Naive thymus-derived CD4-positive, alpha-beta T cell (primary cell): ENCODE measurements at regions not wholly inside any gene's neighbourhood (a gene's known extent, or its start where the extent isn't known, plus 50 kb on each side); places are given as distances from the start of the nearest gene placed in this dataset.

ENCODE experiments used
- ATAC-seq: fragments of 150-1000 bp; cut with Tn5 transposase; 2 replicates; pipeline ENCODE4 v1.10.0; 2021; ENCODE audit warnings: mild to moderate bottlenecking, moderate library complexity
- CTCF ChIA-PET: fragments of 350-600 bp; sonication (Branson Sonifier 250); formaldehyde crosslinking; loops from one replicate; lab custom pipeline; 2021; ENCODE audit warnings: antibody characterized with exemption; lab: Charles Lee
- POLR2A ChIA-PET: fragments of 350-600 bp; sonication (Branson Sonifier 250); formaldehyde crosslinking; loops from one replicate; lab custom pipeline; 2021; ENCODE audit warnings: antibody characterized with exemption, inconsistent platforms; lab: Charles Lee
- DNase-seq, 9 donors: peaks; one replicate each; pipeline versions ENCODE4 v3.0.0 to v3.0.0-alpha.2; 2020 to 2022; ENCODE audit warnings: mixed read lengths in 1 of 9
- H3K27ac ChIP-seq: one replicate; pipeline ENCODE4 v1.7.0; 2013; ENCODE audit warnings: mild to moderate bottlenecking, low read depth, low read length, moderate library complexity
- H3K27me3 ChIP-seq, 2 donors: one replicate each; pipeline ENCODE4 v1.7.0; 2013; ENCODE audit warnings: low read length in 2 of 2, mild to moderate bottlenecking in 2 of 2, moderate library complexity in 2 of 2; ENCODE audit not compliant: control insufficient read depth in 2 of 2, insufficient read depth in 2 of 2
- H3K36me3 ChIP-seq, 3 experiments: 1 replicate in 2 of 3; 2 replicates in 1 of 3; pipeline ENCODE4 v1.7.0; 2013; ENCODE audit warnings: low read length in 3 of 3, mild to moderate bottlenecking in 3 of 3, moderate library complexity in 1 of 3; ENCODE audit not compliant: insufficient read depth in 3 of 3, control insufficient read depth in 2 of 3
- H3K4me1 ChIP-seq, 2 donors: one replicate each; pipeline ENCODE4 v1.7.0; 2013; ENCODE audit warnings: low read length in 2 of 2, mild to moderate bottlenecking in 2 of 2, moderate library complexity in 1 of 2; ENCODE audit not compliant: control insufficient read depth in 2 of 2, insufficient read depth in 2 of 2
- H3K4me3 ChIP-seq: 2 replicates; pipeline ENCODE4 v1.7.0; 2013; ENCODE audit warnings: mild to moderate bottlenecking, low read length
- H3K9me3 ChIP-seq, 3 experiments: 1 replicate in 2 of 3; 2 replicates in 1 of 3; pipeline ENCODE4 v1.7.0; 2013; ENCODE audit warnings: low read length in 3 of 3; ENCODE audit not compliant: control insufficient read depth in 2 of 3
- H3K27ac Mint-ChIP-seq, 9 donors: one replicate each; pipeline ENCODE4 v1.8.0; 2020 to 2022; ENCODE audit warnings: mixed read lengths in 9 of 9, mild to moderate bottlenecking in 8 of 9, moderate library complexity in 5 of 9, inconsistent platforms in 2 of 9
- H3K27me3 Mint-ChIP-seq, 5 donors: one replicate each; pipeline ENCODE4 v1.8.0; 2021 to 2022; ENCODE audit warnings: mixed read lengths in 5 of 5, mild to moderate bottlenecking in 1 of 5
- H3K36me3 Mint-ChIP-seq, 5 donors: one replicate each; pipeline ENCODE4 v1.8.0; 2020 to 2022; ENCODE audit warnings: mixed read lengths in 5 of 5, mild to moderate bottlenecking in 3 of 5, inconsistent platforms in 1 of 5
- H3K4me1 Mint-ChIP-seq, 7 donors: one replicate each; pipeline ENCODE4 v1.8.0; 2020 to 2022; ENCODE audit warnings: mixed read lengths in 7 of 7, mild to moderate bottlenecking in 3 of 7, inconsistent platforms in 1 of 7
- H3K4me3 Mint-ChIP-seq, 10 donors: one replicate each; pipeline ENCODE4 v1.8.0; 2020 to 2022; ENCODE audit warnings: mild to moderate bottlenecking in 10 of 10, mixed read lengths in 10 of 10, moderate library complexity in 6 of 10, inconsistent platforms in 2 of 10
- H3K9me3 Mint-ChIP-seq, 11 donors: one replicate each; pipeline ENCODE4 v1.8.0; 2020 to 2022; ENCODE audit warnings: mixed read lengths in 11 of 11, mild to moderate bottlenecking in 4 of 11, inconsistent platforms in 1 of 11, moderate library complexity in 1 of 11
- intact Hi-C, 2 donors: fragments of 100-400 bp; cut with micrococcal nuclease; formaldehyde crosslinking; loops; one replicate each; pipeline ENCODE4 v1.15.1; 2023

- ATAC-seq: no peak
- Mint-ChIP-seq H3K4me3 (no peak overlapping the region), H3K27ac (no peak overlapping the region), H3K27me3 (no peaks in the 10 kb centered on the region), H3K4me1 (no peaks in the 10 kb centered on the region), H3K9me3 (peaks cover 0 to 21% (median 0%) of the 10 kb centered on the region in 11 donors), H3K36me3 (no peaks in the 10 kb centered on the region)
- Histone ChIP-seq H3K27ac (no peak overlapping the region), H3K9me3 (no peaks in the 10 kb centered on the region), H3K27me3 (no peaks in the 10 kb centered on the region), H3K4me3 (no peak overlapping the region), H3K4me1 (no peaks in the 10 kb centered on the region), H3K36me3 (no peaks in the 10 kb centered on the region)
- POLR2A ChIA-PET: no interaction called here
- DNase-seq: no peak
- intact Hi-C loops: no loop called here
- CTCF ChIA-PET: no interaction called here
Observed at GRCh38 chr4:27668001-27668400, 807.4 kb downstream of the STIM2 start.

GRCh38 chr4:27678027-27678426 is 817.4 kb downstream of the STIM2 start:
- no peaks in the 10 kb centered on the region for H3K27me3 Mint-ChIP-seq
- CTCF ChIA-PET: no interaction called here

GRCh38 chr4:27684610-27685011 is 824.0 kb downstream of the STIM2 start:
- intact Hi-C loops: no loop called here
- CTCF ChIA-PET: no interaction called here
- Histone ChIP-seq H3K4me1 (no peaks in the 10 kb centered on the region), H3K27ac (no peak overlapping the region), H3K36me3 (no peaks in the 10 kb centered on the region), H3K27me3 (no peaks in the 10 kb centered on the region), H3K9me3 (no peaks in the 10 kb centered on the region), H3K4me3 (no peak overlapping the region)
- H3K27me3 Mint-ChIP-seq: no peaks in the 10 kb centered on the region
- H3K9me3 Mint-ChIP-seq: peaks cover 0 to 6% (median 3%) of the 10 kb centered on the region in 11 donors
- no peak overlapping the region for H3K27ac Mint-ChIP-seq
- POLR2A ChIA-PET: no interaction called here
- no peak for ATAC-seq
- no peaks in the 10 kb centered on the region for H3K36me3 Mint-ChIP-seq
- DNase-seq: no peak
- H3K4me1 Mint-ChIP-seq: no peaks in the 10 kb centered on the region
- no peak overlapping the region for H3K4me3 Mint-ChIP-seq

More at GRCh38 chr4:27678027-27678426, 817.4 kb downstream of the STIM2 start:
- Mint-ChIP-seq H3K4me1 (no peaks in the 10 kb centered on the region), H3K36me3 (no peaks in the 10 kb centered on the region), H3K4me3 (no peak overlapping the region), H3K9me3 (peaks cover 0 to 7% (median 0%) of the 10 kb centered on the region in 11 donors), H3K27ac (no peak overlapping the region)
- H3K4me1 ChIP-seq: no peaks in the 10 kb centered on the region
- intact Hi-C loops: no loop called here
- POLR2A ChIA-PET: no interaction called here
- DNase-seq (no peak), ATAC-seq (no peak)
- no peaks in the 10 kb centered on the region for H3K9me3 ChIP-seq
- H3K4me3 ChIP-seq: no peak overlapping the region
- no peak overlapping the region for H3K27ac ChIP-seq
- no peaks in the 10 kb centered on the region for H3K36me3 ChIP-seq
- no peaks in the 10 kb centered on the region for H3K27me3 ChIP-seq

- Mint-ChIP-seq H3K36me3 (no peaks in the 10 kb centered on the region), H3K4me1 (no peaks in the 10 kb centered on the region), H3K4me3 (no peak overlapping the region), H3K27me3 (no peaks in the 10 kb centered on the region), H3K27ac (no peak overlapping the region), H3K9me3 (peaks cover 0 to 7% (median 3%) of the 10 kb centered on the region in 11 donors)
- H3K27ac ChIP-seq: no peak overlapping the region
- H3K4me3 ChIP-seq: no peak overlapping the region
- H3K36me3 ChIP-seq: no peaks in the 10 kb centered on the region
- H3K4me1 ChIP-seq: no peaks in the 10 kb centered on the region
- ATAC-seq: no peak
- ChIA-PET CTCF (no interaction called here), POLR2A (no interaction called here)
- no peaks in the 10 kb centered on the region for H3K27me3 ChIP-seq
- DNase-seq: no peak
- intact Hi-C loops: no loop called here
- H3K9me3 ChIP-seq: no peaks in the 10 kb centered on the region
Observed at GRCh38 chr4:27685091-27685490, 824.5 kb downstream of the STIM2 start.

- no peak overlapping the region for H3K4me3 ChIP-seq
- H3K36me3 ChIP-seq: no peaks in the 10 kb centered on the region
- Mint-ChIP-seq H3K27me3 (no peaks in the 10 kb centered on the region), H3K4me1 (no peaks in the 10 kb centered on the region), H3K4me3 (no peak overlapping the region), H3K27ac (no peak overlapping the region), H3K36me3 (no peaks in the 10 kb centered on the region), H3K9me3 (peaks cover 0 to 15% (median 4%) of the 10 kb centered on the region in 11 donors)
- CTCF ChIA-PET: no interaction called here
- DNase-seq (no peak), ATAC-seq (no peak)
- H3K27ac ChIP-seq: no peak overlapping the region
- no peaks in the 10 kb centered on the region for H3K9me3 ChIP-seq
- POLR2A ChIA-PET: no interaction called here
- no peaks in the 10 kb centered on the region for H3K27me3 ChIP-seq
- intact Hi-C loops: no loop called here
- H3K4me1 ChIP-seq: no peaks in the 10 kb centered on the region
Observed at GRCh38 chr4:27685947-27686346, 825.3 kb downstream of the STIM2 start.

- Histone ChIP-seq H3K4me3 (no peak overlapping the region), H3K27me3 (no peaks in the 10 kb centered on the region), H3K4me1 (no peaks in the 10 kb centered on the region), H3K27ac (no peak overlapping the region), H3K36me3 (no peaks in the 10 kb centered on the region), H3K9me3 (no peaks in the 10 kb centered on the region)
- DNase-seq (no peak), ATAC-seq (no peak)
- intact Hi-C loops: no loop called here
- peaks cover 0 to 28% (median 3%) of the 10 kb centered on the region in 11 donors for H3K9me3 Mint-ChIP-seq
- no peaks in the 10 kb centered on the region for H3K4me1 Mint-ChIP-seq
- POLR2A ChIA-PET: no interaction called here
- no peaks in the 10 kb centered on the region for H3K36me3 Mint-ChIP-seq
- CTCF ChIA-PET: no interaction called here
- H3K4me3 Mint-ChIP-seq: no peak overlapping the region
- no peaks in the 10 kb centered on the region for H3K27me3 Mint-ChIP-seq
- H3K27ac Mint-ChIP-seq: no peak overlapping the region
Observed at GRCh38 chr4:27692158-27692557, 831.5 kb downstream of the STIM2 start.

- H3K27me3 Mint-ChIP-seq: no peaks in the 10 kb centered on the region
- H3K4me1 Mint-ChIP-seq: no peaks in the 10 kb centered on the region
- H3K36me3 Mint-ChIP-seq: no peaks in the 10 kb centered on the region
- Histone ChIP-seq H3K36me3 (no peaks in the 10 kb centered on the region), H3K4me1 (no peaks in the 10 kb centered on the region), H3K27me3 (no peaks in the 10 kb centered on the region), H3K4me3 (no peak overlapping the region), H3K9me3 (no peaks in the 10 kb centered on the region), H3K27ac (no peak overlapping the region)
- DNase-seq (no peak), ATAC-seq (no peak)
- H3K27ac Mint-ChIP-seq: no peak overlapping the region
- H3K4me3 Mint-ChIP-seq: no peak overlapping the region
- ChIA-PET POLR2A (no interaction called here), CTCF (no interaction called here)
- H3K9me3 Mint-ChIP-seq: peaks cover 0 to 28% (median 3%) of the 10 kb centered on the region in 11 donors
- intact Hi-C loops: no loop called here
Observed at GRCh38 chr4:27692868-27693634, 832.4 kb downstream of the STIM2 start.
